ENCODE measurements at regions not wholly inside any gene's neighbourhood (a gene's known extent, or its start where the extent isn't known, plus 50 kb on each side); places are given as distances from the start of the nearest gene placed in this dataset.
A peak's percentile ranks its signal among the peaks of the same experiment; 100 is the strongest.

- TF ChIP-seq, protein P1, sequence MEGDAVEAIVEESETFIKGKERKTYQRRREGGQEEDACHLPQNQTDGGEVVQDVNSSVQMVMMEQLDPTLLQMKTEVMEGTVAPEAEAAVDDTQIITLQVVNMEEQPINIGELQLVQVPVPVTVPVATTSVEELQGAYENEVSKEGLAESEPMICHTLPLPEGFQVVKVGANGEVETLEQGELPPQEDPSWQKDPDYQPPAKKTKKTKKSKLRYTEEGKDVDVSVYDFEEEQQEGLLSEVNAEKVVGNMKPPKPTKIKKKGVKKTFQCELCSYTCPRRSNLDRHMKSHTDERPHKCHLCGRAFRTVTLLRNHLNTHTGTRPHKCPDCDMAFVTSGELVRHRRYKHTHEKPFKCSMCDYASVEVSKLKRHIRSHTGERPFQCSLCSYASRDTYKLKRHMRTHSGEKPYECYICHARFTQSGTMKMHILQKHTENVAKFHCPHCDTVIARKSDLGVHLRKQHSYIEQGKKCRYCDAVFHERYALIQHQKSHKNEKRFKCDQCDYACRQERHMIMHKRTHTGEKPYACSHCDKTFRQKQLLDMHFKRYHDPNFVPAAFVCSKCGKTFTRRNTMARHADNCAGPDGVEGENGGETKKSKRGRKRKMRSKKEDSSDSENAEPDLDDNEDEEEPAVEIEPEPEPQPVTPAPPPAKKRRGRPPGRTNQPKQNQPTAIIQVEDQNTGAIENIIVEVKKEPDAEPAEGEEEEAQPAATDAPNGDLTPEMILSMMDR (IDR thresholded peaks at IDR 0.05), result peak in 2 of 4 donors; percentile 9 to 12
- TF ChIP-seq POLR2A (IDR thresholded peaks at IDR 0.05), result no peak
Measured at GRCh38 chr7:31175672-31176071, 123.6 kb downstream of the ADCYAP1R1 start.

Data from right lobe of liver (tissue), 4 donors.